Gastrocnemius medialis (tissue), 4 donors: ENCODE measurements at regions not wholly inside any gene's neighbourhood (a gene's known extent, or its start where the extent isn't known, plus 50 kb on each side); places are given as distances from the start of the nearest gene placed in this dataset.

Experiments used
- ATAC-seq, 2 donors: fragments of 150-250 bp; one replicate each; pipeline ENCODE4 v1.9.1; 2016
- DNase-seq, 2 donors: peaks; one replicate each; pipeline ENCODE4 v3.0.0-alpha.2; 2019
- H3K27ac ChIP-seq, 4 donors: fragments of 200-600 bp; sonication (generic); 1 replicate in 1 of 4; 2 replicates in 3 of 4; pipeline ENCODE4 v1.5.1; 2016 to 2018; ENCODE audit warnings: mild to moderate bottlenecking in 2 of 4, moderate library complexity in 1 of 4
- H3K27me3 ChIP-seq, 3 donors: fragments of 200-600 bp; sonication (generic) in 2 of 3; 1 replicate in 1 of 3; 2 replicates in 2 of 3; pipeline versions ENCODE4 v1.5.1 to v1.6.0; 2016 to 2019; ENCODE audit warnings: mild to moderate bottlenecking in 1 of 3, moderate library complexity in 1 of 3
- H3K36me3 ChIP-seq, 2 donors: fragments of 200-600 bp; sonication (generic) in 1 of 2; one replicate each; pipeline ENCODE4 v1.5.1; 2017 to 2018
- H3K4me1 ChIP-seq, 2 donors: fragments of 200-600 bp; sonication (generic) in 1 of 2; one replicate each; pipeline ENCODE4 v1.5.1; 2016 to 2017; ENCODE audit warnings: mild to moderate bottlenecking in 2 of 2
- H3K4me3 ChIP-seq, 4 donors: fragments of 200-600 bp; sonication (generic) in 3 of 4; 1 replicate in 1 of 4; 2 replicates in 3 of 4; pipeline ENCODE4 v1.5.1; 2016 to 2019; ENCODE audit warnings: mild to moderate bottlenecking in 2 of 4
- H3K9me3 ChIP-seq, 3 donors: fragments of 200-600 bp; sonication (generic) in 2 of 3; 1 replicate in 1 of 3; 2 replicates in 2 of 3; pipeline ENCODE4 v1.5.1; 2016 to 2019
- POLR2A ChIP-seq, 2 donors: fragments of 450-650 bp; IDR thresholded peaks; one replicate each; pipeline ENCODE4 v1.6.1; 2017; ENCODE audit warnings: antibody characterized with exemption in 2 of 2, mild to moderate bottlenecking in 2 of 2, moderate library complexity in 2 of 2
- in situ Hi-C, 4 donors: fragments of 200-750 bp; cut with MboI; loops; one replicate each; pipeline versions ENCODE4 v1.15.0 to v1.8.0; 2017; ENCODE audit warnings: low sequenced_read_pairs in 4 of 4
- intact Hi-C: fragments of 100-400 bp; cut with DNase I; formaldehyde crosslinking; loops from one replicate; pipeline ENCODE4 v1.15.1; 2023; ENCODE audit warnings: low total_unique reads
- TF ChIP-seq, protein P1 (sequence below), 5 experiments: fragments of 450-650 bp in 3 of 5; fragments of 200-600 bp in 2 of 5; sonication (generic) in 2 of 5; IDR thresholded peaks in 4 of 5; conservative IDR thresholded peaks in 1 of 5; 1 replicate in 4 of 5; 2 replicates in 1 of 5; pipeline ENCODE4 v1.5.1; 2016 to 2019; ENCODE audit warnings: antibody characterized with exemption in 5 of 5, mild to moderate bottlenecking in 3 of 5, moderate library complexity in 3 of 5

DNA sequence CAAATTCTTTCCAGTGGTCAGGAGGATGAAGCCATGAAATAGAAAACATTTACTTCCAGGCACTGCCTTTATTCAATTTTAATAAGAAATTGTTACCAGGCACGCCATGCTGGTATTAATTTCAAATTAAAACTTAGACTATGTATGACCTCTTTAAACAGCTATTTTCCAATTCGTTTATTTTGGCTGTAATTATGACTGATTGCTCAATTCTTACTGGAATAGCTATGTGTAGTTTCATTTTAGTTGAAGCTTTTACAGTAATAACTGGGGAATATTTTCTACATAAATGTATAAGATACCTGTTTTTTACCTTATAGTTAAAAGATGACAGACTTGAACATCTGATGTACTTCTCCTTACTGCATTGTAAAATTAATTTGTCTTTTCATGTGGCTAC is 480.0 kb upstream of the GOLIM4 start:
- no peaks in the 10 kb centered on the region for H3K4me1 ChIP-seq
- H3K9me3 ChIP-seq: no peaks in the 10 kb centered on the region
- DNase-seq: no peak
- no peaks in the 10 kb centered on the region for H3K36me3 ChIP-seq
- no peak overlapping the region for H3K4me3 ChIP-seq
- no peak for TF ChIP-seq POLR2A (IDR thresholded peaks at IDR 0.05)
- TF ChIP-seq, protein P1, sequence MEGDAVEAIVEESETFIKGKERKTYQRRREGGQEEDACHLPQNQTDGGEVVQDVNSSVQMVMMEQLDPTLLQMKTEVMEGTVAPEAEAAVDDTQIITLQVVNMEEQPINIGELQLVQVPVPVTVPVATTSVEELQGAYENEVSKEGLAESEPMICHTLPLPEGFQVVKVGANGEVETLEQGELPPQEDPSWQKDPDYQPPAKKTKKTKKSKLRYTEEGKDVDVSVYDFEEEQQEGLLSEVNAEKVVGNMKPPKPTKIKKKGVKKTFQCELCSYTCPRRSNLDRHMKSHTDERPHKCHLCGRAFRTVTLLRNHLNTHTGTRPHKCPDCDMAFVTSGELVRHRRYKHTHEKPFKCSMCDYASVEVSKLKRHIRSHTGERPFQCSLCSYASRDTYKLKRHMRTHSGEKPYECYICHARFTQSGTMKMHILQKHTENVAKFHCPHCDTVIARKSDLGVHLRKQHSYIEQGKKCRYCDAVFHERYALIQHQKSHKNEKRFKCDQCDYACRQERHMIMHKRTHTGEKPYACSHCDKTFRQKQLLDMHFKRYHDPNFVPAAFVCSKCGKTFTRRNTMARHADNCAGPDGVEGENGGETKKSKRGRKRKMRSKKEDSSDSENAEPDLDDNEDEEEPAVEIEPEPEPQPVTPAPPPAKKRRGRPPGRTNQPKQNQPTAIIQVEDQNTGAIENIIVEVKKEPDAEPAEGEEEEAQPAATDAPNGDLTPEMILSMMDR (IDR thresholded peaks at IDR 0.05 in 4 of 5, conservative IDR thresholded peaks at IDR 0.05 in 1 of 5): no peak
- no peaks in the 10 kb centered on the region for H3K27me3 ChIP-seq
- intact Hi-C loops: no loop called here
- no peak overlapping the region for H3K27ac ChIP-seq
- ATAC-seq: no peak
- in situ Hi-C loops: no loop called here

GRCh38 chr3:168574455-168575158 is 478.9 kb upstream of the GOLIM4 start:
- H3K9me3 ChIP-seq: no peaks in the 10 kb centered on the region
- in situ Hi-C loops: no loop called here
- no peaks in the 10 kb centered on the region for H3K27me3 ChIP-seq
- no peak overlapping the region for H3K4me3 ChIP-seq
- intact Hi-C loops: no loop called here
- no peak for TF ChIP-seq POLR2A (IDR thresholded peaks at IDR 0.05)
- TF ChIP-seq, protein P1 (IDR thresholded peaks at IDR 0.05 in 4 of 5, conservative IDR thresholded peaks at IDR 0.05 in 1 of 5): no peak
- no peak overlapping the region for H3K27ac ChIP-seq
- ATAC-seq: no peak
- no peaks in the 10 kb centered on the region for H3K36me3 ChIP-seq
- H3K4me1 ChIP-seq: no peaks in the 10 kb centered on the region
- DNase-seq: no peak

- Histone ChIP-seq H3K9me3 (no peaks in the 10 kb centered on the region), H3K4me3 (no peak overlapping the region), H3K27ac (no peak overlapping the region), H3K27me3 (no peaks in the 10 kb centered on the region), H3K36me3 (no peaks in the 10 kb centered on the region), H3K4me1 (no peaks in the 10 kb centered on the region)
- intact Hi-C loops: no loop called here
- DNase-seq: no peak
- in situ Hi-C loops: no loop called here
- TF ChIP-seq, protein P1 (IDR thresholded peaks at IDR 0.05 in 4 of 5, conservative IDR thresholded peaks at IDR 0.05 in 1 of 5): no peak
- TF ChIP-seq POLR2A (IDR thresholded peaks at IDR 0.05): no peak
- ATAC-seq: no peak
Measured at GRCh38 chr3:168570404-168571155, 474.9 kb upstream of the GOLIM4 start.

DNA sequence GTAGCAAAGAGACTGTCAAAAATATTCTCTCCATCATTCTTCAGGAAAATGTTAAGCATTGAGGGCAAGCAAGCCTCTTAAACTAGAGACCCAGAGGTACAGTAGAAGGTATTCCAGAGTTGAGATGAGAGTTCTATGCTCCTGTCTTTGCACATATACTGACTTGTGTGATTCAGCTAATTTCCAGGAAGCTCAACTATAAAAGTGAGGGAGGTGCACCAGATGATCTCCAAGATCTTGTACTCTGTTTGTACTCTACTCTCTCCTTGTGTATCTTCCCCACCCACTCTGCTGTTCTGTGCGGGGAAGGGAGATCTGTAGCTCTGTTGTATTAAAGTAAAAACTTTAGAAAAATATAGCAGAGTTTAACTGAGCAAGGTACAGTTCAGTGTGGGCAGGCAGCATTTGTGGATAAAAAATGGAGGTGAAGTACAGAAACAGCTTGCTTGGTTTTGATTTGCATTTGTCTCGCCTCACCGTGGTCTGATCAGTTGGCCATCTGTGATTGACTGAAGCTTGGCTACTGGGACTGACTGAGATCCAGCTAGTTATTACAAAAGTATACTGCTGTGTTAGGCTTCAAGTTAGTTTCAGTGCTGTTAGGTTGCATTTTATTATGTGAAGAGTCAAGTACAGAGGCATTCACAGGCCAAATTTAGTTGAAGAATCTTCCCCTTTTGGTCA is 463.1 kb upstream of the GOLIM4 start:
- Histone ChIP-seq H3K36me3 (no peaks in the 10 kb centered on the region), H3K4me1 (no peaks in the 10 kb centered on the region), H3K27me3 (no peaks in the 10 kb centered on the region), H3K27ac (no peak overlapping the region), H3K9me3 (no peaks in the 10 kb centered on the region), H3K4me3 (no peak overlapping the region)
- intact Hi-C loops (no loop called here), in situ Hi-C loops (no loop called here)
- TF ChIP-seq, protein P1 (IDR thresholded peaks at IDR 0.05 in 4 of 5, conservative IDR thresholded peaks at IDR 0.05 in 1 of 5): no peak
- TF ChIP-seq POLR2A (IDR thresholded peaks at IDR 0.05): no peak
- ATAC-seq (no peak), DNase-seq (no peak)
